HG03342 (cell line): ENCODE measurements at regions not wholly inside any gene's neighbourhood (a gene's known extent, or its start where the extent isn't known, plus 50 kb on each side); places are given as distances from the start of the nearest gene placed in this dataset.

Experiments
- ATAC-seq: cut with Tn5 transposase; IDR thresholded peaks from one replicate; pipeline ENCODE4 v1.9.1; 2021; ENCODE audit warnings: mild to moderate bottlenecking, moderate library complexity; ENCODE audit not compliant: unreplicated experiment

DNA sequence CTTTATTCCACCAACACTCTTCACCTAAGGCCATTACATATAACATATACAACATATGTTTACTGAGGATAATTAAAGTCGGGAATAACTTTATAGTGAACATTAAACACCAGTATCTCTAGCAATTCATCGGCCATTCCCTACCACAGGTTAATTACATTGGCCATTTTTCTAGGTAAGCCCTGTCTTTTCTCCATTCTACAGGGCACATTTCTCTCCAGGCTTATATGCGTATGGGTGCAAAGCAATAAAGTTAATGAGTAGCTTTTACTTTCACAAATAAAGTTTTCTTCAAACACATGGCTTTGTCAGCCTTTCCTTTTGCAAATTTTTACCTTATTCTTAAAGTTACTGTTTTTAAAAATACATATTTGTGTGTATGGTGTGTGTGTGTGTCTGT lies 111.9 kb upstream of the IQCM start:
- no peak for ATAC-seq

DNA sequence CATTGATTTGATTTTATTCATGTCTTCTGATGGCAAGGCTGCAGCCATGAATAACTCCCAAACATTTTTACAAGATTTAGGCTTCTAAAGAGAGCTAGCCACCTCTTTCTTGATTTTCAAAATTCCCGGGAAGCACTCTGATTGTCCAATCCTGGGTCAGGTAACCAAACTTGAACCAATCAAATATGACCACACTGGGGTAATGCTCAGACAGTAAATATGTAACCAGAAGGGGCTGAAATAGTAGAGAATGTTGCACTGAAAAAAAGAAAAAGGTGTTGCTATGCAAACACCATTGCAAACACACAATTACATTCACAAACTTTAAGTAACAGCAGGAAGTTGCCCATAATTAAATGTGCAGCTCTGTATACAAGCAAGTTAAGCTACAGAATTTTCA lies 112.9 kb upstream of the IQCM start:
- ATAC-seq = no peak

DNA sequence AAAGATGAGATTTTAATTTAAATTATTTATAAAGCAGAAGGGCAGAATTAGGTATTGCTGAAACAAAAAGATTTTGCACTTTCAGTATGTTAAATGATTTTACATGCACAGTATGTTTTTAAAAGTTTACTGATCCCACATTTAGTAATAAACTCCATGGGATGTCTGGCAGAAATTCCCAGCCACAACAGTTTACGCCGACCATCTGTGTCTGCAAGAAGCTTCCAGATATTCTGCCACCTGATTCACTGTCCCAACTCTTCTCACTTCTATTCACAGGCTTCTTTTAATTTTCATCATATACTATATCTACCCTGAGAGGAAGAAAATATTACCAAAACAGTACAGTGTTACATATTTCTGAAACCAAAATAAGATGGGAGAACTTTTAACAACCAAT lies 115.8 kb upstream of the IQCM start:
- ATAC-seq = no peak

DNA sequence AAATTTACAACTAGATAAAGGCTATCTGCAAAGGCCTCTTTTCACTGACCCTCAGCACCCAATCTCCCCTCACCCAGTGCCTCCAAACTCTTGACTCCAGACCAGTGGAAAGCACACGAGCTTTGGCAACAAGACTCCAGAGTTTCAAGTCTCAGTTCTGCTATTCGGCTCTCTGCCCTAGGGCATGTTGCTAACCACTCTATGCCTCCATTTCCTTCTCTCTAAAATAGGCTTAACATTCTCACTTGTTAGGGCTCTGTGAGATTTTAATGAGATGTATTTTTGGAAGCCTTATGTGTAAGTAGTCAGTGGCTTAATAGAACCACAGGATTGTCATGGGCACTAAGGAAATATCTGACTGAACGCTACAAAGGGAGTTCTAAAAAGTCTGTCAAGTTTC lies 116.5 kb upstream of the IQCM start:
- no peak for ATAC-seq

DNA sequence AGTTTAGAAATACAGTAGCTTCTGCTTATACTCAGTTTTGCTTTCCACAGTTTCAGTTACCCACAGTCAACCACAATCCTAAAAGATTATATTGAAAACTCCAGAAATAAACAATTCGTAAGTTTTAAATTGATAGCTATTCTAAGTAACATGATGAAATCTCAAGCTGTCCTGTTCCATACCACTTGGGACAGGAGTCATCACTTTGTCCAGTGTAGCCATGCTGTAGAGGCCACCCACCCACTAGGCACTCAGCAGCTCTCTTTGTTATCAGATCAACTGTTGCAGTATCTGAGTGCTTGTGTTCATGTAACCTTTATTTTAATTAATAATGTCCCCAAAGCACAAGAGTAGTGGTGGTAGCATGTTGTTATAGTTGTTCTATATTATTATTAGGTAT lies 117.5 kb upstream of the IQCM start:
- ATAC-seq = no peak

DNA sequence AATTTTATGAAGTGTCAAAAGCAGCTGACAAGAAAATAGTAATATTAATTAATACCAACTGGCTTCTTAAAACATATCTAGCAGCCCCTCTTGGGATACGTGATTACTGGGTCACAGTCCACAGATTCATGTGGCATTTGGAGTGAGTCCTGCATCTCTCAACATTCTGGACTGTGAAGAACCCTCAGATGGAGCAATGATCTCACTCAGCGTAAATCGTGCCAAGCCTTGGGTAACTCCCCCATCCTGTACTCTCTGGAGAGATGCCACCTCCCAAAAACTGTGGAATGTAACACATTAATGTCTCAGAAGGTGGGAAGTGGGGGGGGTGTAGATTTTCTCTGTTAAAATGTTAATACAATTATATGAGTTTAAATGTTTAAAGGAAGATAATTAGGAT lies 118.2 kb upstream of the IQCM start:
- no peak for ATAC-seq

DNA sequence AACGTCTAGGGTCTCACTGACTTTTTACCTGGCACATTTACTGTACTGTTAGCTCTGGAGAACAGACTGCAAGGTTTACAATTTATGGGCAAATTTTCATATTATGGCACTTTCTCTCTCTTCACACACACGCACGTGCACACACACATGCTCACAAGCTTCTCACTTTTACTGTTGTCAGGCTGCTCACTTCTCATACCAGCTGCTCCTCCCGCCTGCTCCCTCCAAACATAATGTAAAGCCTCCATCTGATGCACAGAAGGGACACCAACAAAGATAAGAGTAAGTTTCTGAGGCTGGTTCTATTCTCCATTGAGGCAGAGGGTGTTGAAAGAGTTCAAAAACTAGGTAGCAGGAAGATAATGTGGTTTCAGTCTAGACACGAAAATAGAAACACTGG lies 128.9 kb upstream of the DCLK2 start:
- no peak for ATAC-seq

DNA sequence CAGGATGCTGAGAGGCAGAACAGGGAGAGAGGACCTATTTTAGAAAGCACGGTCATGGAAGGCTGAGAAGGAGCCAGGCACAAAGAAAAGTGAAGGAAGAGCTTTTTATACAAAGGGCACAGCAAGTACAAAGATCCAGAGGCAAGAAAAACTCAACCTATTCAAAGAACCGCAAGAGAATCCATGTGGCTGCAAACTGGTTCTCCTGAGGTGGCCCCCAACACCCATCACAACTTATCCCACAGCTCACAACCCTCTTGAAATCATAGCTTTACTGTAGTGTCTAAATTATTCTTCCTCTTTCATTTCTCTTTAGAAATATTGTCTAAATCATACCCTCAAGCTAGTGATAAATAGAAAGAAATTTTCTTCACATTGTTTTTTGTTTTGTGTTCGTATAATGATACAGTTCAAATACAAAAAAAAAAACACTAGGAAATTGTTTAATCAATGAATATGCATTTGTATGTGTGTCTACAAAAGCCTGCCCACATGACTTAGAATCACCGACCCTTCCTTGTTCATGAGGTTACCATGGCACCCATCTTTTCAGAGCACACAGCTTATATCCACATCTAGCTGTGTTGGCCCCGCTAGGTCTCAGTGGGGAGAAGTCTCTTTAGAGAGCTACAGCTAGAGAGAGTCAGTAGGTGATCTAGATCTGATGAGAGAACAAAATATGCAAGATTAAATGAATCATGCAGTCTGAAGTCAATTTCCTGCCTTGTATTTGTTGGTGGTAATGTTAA lies 126.9 kb upstream of the DCLK2 start:
- no peak for ATAC-seq

DNA sequence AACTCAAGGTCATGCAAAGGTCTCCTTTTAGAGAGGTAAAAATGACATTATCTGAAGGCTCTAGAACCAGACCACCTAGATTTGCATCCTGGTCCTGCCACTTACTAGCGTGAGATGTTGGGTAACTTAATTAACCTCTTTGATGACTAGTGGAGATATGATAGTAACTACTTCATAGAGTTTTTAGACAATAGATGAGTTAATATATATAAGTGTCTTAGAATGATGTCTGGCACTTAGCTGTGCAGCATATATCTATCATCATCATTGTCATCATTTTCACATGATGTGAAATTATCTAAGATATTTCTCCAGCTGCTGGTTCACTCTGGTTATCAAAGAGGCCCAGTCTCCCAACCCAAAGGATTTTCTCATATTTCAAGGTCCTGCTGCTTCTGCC lies 126.1 kb upstream of the DCLK2 start:
- ATAC-seq = no peak

DNA sequence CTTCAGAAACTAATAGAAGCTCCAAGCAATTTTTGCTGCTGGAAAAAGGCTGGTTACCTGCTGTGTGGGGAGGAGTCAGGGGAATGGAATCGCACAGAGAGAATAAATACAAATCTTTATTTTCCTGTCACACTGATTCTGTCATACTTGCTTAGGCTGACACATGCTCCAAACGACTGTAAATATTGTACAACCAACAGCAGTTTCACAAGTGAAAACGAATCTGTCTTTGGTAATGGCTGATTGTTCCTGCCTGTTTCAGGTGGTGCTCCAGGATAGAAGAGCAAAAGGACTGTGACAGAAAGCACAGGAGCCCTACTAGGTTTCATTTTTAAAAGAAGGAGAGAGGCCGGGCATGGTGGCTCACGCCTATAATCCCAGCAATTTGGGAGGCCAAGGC lies 125.5 kb upstream of the DCLK2 start:
- ATAC-seq = no peak

DNA sequence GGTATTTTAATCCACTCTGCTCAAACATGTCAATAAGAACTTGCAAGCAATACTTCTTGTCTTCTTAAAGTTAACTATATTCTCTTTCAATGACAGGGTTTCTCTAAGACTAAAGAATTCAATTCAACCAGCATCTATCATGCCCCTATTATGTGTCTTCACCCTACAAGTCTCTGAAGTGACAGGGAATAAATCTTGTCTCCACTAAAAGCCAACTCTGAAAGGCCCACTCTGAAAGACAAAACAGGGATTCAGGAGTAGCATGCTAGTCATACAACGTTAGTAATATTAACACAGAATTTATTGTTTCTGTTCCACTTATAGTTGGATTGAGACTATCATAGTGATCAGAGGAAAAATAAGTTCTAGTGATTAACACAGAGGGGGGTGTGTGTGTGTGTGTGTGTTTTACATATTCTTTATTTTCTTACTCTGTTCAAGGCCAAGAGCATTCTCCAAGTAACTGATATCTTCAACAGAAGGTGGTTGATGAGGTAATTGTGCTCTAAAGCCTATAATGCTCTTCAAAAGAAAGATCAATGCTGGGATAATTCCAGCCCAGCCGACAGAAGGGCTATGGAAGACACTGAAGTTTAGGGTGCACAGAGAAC lies 122.4 kb upstream of the DCLK2 start:
- ATAC-seq = no peak

DNA sequence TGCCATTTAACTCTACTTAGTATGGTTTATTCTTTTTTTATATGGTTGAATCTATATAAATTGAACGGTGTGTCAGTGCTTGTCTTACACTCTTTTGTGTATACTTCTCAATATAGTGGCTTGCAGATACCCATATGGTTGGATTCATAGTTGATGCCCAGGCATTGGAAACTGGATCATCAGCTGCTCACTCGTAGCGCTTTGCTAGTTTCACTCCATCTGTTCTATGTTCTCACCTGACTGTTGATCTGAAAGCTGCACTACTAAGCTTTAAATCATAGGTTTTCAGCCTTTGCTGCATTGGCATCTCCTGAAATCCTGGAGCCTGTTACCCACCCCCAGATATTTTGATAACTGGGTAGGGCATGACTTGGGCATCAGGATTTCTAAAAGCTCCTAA lies 121.6 kb upstream of the DCLK2 start:
- ATAC-seq = no peak

DNA sequence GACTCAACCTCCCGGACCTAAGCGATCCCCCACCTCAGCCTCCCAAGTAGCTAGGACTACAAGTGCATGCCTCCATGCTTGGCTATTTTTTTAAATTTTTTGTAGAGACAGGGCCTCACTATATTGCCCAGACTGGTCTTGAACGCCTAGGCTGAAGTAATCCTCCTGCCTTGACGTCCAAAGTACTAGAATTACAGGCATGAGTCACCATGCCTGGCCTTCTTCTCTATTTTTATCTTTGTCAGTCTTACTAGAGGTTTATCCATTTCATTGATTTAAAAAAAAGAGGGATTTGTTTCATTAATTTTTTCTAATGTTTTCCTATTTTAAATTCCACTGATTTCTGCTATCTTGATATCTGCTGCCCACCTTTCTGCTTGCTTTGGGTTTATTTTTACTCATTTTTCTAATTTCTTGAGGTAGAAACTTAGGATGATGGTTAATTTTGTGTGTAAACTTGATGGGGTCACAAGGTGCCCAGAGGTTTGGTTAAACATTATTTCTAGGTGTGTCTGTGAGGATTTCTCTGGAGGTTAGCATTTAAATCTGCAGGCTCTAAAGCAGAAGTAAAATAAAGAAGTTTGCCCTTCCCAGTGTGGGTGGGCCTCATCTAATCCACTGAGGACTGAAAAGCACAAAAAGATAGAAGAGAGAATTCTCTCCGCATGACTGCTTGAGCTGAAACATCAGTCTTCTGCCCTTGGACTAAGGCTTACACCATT lies 116.2 kb upstream of the DCLK2 start:
- ATAC-seq = no peak

DNA sequence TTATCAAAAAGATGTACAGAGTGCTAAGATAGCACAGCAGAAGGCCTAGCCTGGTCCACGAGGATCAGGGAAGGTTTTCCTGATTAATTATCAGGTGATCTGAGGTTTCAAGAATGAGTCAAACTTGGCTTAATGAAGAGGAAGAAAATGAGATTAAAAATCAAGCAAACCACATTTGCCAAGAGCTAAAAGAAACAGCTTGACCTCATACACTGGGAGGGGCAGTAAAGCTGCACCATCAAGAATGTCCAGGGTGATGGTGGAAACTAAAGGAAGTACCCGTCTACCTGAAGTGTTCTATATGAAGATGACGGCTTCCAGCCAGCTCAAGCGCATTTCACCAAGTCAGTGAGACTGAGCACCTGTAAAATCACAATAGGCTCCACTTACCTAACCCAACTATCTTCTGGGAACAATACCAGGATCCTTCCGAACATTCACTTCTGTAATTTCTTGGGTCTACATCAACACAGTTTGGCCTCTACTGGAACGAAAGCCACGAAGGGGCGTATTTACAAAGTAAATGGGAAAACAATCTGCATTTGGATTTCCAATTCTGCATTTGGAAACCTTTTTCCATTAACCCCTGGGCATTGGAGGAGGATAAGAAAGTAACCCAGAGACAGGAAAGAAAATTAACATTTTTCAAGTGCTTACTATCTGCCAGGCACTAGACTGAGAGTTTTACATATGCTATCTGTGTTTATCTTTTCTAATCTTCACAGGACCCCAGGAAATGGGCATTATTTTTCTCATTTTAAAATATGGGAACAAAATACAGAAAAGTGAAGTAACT lies 114.0 kb upstream of the DCLK2 start:
- ATAC-seq = no peak

DNA sequence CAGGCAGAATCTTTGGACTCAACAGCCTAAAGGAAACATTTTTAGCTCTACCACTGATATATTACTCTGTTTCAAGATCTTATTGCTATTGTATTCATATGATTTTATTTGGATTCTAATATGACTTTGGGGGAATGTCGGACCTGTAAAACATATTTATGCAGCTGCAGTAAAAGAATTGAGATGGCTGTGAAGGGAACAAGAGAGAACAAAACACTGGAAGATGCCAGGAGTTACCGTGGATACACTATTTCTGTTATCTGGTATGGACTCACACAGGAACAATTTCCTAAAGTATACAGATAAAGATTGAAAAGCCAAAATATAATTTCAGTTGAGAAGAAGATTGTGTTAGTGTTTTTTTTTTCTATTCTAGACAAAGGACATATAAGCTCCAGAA lies 113.0 kb upstream of the DCLK2 start:
- ATAC-seq = no peak

DNA sequence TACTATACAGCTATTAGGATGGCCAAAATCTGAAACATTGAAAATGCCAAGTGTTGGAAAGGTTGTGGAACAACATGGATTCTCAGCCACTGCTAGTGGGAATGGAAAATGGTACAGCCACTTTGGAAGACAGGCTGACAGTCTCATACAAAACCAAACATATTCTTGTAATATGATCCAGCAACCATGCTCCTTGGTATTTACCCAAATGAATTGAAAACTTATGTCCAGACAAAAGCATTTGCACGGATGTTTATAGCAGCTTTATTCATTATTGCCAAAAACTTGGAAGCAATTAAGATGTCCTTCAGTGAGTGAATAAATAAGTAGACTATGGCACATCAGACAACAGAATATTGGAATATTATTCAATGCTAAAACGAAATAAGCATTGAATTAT lies 105.8 kb upstream of the DCLK2 start:
- no peak for ATAC-seq

DNA sequence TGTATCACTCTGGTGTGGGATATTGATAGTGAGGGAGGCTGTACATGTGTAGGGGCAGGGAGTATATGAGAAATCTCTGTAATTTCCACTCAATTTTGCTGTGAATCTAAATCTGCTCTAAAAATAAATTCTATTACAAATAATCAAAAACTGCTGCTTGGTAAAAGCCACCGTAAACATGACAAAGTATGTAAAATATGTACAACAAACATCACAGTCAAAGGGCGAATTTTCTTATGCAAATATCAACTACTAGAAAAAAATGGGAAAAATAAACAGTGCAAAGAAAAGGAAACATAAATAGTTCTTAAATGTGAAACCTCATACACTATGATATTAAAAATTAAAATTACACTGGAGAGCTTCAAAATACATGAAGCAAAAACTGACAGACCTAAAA lies 105.1 kb upstream of the DCLK2 start:
- no peak for ATAC-seq

DNA sequence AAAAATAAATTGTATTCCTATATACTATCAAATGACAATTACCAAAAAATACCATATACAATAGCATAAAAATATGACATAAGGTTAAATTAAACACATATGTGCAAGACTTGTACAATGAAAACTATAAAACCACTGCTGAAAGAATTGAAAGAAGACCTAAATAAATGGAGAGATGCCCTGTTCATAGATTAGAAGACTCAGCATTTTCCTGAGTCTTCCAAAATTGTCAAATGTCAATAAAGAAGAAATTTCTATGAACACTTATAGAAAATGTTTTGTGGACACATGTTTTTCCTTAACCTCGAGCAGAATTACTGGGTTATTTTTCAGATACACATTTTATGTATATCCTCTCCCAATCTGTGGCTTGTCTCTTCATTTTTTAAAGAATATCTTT lies 103.1 kb upstream of the DCLK2 start:
- ATAC-seq = no peak

DNA sequence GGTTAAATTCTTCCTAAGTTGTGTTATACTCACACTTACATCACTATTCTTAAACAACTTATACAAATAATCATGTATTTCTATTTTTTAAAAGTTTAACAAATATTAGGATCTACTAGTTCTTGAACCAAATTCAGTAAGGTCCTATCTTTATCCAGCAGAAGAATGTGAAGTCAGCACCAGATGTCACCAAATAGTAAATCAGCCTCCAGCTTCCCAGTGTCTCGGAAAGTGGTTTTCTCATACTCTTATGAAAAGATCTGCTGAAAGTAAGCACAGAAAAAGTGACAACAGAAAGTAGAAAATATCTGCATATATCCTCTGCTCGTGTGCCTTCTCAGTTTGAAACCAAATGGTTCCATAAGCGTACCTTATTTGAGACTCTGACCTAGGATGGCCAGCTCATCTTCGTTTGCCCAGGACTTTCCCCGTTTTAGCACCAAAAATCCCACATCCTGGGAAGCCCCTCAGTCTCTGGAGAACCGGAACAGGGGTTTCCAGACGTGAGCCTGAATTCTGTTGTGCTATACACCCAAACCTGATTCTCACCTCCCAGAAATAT lies 98.0 kb upstream of the DCLK2 start:
- ATAC-seq = no peak

DNA sequence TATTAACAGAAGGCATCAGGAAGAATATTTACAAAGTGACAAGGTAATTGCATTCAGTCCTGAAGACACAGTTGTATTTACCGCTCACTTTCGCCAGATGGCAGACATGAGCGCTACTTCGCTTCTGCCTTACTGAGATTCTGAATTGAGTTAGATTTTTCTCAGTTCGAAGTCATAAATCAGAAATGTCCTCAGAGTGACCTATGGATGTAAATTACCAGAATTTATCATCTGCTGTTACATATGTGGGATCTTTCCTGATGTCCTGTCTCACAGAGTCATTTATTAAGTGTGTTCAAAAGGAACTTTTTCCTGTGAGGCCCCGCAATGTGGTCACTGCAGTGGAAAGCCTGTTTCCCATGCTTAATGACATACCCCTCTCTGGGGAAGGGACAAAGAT lies 97.3 kb upstream of the DCLK2 start:
- ATAC-seq = peak; percentile 88

DNA sequence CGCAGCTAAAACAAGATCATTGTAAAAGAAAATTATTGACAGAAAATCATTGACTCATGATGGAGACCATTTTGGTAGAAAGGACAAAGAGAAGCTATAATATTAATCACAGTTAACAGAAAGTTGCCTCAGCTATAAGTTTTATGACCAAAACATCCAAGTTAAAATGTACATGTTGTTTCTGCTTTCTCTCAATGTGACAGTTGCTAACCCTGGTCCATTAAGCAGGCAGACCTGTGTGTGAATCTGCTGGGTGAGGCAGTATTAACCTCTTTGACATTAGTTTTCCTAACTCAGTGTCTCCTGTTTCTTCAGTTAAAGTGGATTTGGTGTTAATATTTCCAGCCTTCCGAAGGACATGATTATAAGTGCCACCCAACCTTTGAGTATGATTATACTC lies 94.8 kb upstream of the DCLK2 start:
- no peak for ATAC-seq
